Aorta (tissue), 5 donors: ENCODE measurements at regions not wholly inside any gene's neighbourhood (a gene's known extent, or its start where the extent isn't known, plus 50 kb on each side); places are given as distances from the start of the nearest gene placed in this dataset.

ENCODE experiments used
- ATAC-seq: fragments of 200-7000 bp; cut with Tn5 transposase; one replicate; pipeline ENCODE4 v1.9.1; 2022; ENCODE audit warnings: moderate library complexity; ENCODE audit not compliant: low FRiP score
- DNase-seq, 2 donors: peaks; one replicate each; pipeline ENCODE4 v3.0.0-alpha.2; 2020
- H3K27ac ChIP-seq, 2 donors: one replicate each; pipeline ENCODE4 v1.5.1; 2013; ENCODE audit warnings: low read length in 2 of 2, mild to moderate bottlenecking in 2 of 2, moderate library complexity in 2 of 2, control low read depth in 1 of 2, inconsistent platforms in 1 of 2, low read depth in 1 of 2
- H3K27me3 ChIP-seq, 2 donors: one replicate each; pipeline ENCODE4 v1.6.1; 2013; ENCODE audit warnings: control low read depth in 1 of 2, low read length in 1 of 2, mild to moderate bottlenecking in 1 of 2, moderate library complexity in 1 of 2; ENCODE audit not compliant: insufficient read depth in 2 of 2, control insufficient read depth in 1 of 2
- H3K36me3 ChIP-seq, 2 donors: one replicate each; pipeline ENCODE4 v1.6.1; 2013; ENCODE audit warnings: control low read depth in 1 of 2, low read length in 1 of 2, mild to moderate bottlenecking in 1 of 2; ENCODE audit not compliant: insufficient read depth in 2 of 2, control insufficient read depth in 1 of 2
- H3K4me1 ChIP-seq, 2 donors: one replicate each; pipeline ENCODE4 v1.6.1; 2013; ENCODE audit warnings: low read length in 2 of 2, control low read depth in 1 of 2, mild to moderate bottlenecking in 1 of 2, moderate library complexity in 1 of 2; ENCODE audit not compliant: insufficient read depth in 2 of 2, control insufficient read depth in 1 of 2
- H3K4me3 ChIP-seq, 2 donors: one replicate each; pipeline ENCODE4 v1.5.1; 2013; ENCODE audit warnings: low read length in 2 of 2, control low read depth in 1 of 2, mild to moderate bottlenecking in 1 of 2
- H3K9me3 ChIP-seq: one replicate; pipeline ENCODE4 v1.6.1; 2013; ENCODE audit warnings: mild to moderate bottlenecking, low read length; ENCODE audit not compliant: control insufficient read depth
- WGBS, 2 donors: extraction: QIAGEN DNeasy Blood & Tissue Kit; methylation state at CpG; one replicate each; pipeline ENCODE4 v1.1.7; 2013; 5-methylcytosine and 5-hydroxymethylcytosine counted together
- intact Hi-C, 2 donors: fragments of 100-400 bp; cut with DNase I; formaldehyde crosslinking; loops; one replicate each; pipeline versions ENCODE4 v1.14.2 to v1.15.0; 2022
- donor health status: healthy with polysubstance abuse.
- donor health status: Bipolar disorder and iron deficiency.
- donor health status: DM: no; HTN: no; CAD: no.
- donor health status: DM: no; HTN: no; CAD: no.
- donor health status: DM: yes; HTN: yes; CAD: no.

GRCh38 chr20:57806476-57806875 lies 96.7 kb upstream of the PMEPA1 start:
- H3K27ac ChIP-seq: no peak overlapping the region
- H3K36me3 ChIP-seq: no peaks in the 10 kb centered on the region
- WGBS, 2 donors: 97% methylated on average over 6 of the region's 6 CpGs
- DNase-seq: peak in 1 of 2 donors; percentile 51
- H3K4me3 ChIP-seq: no peak overlapping the region
- H3K4me1 ChIP-seq: no peaks in the 10 kb centered on the region
- no peak for ATAC-seq
- no peaks in the 10 kb centered on the region for H3K27me3 ChIP-seq
- H3K9me3 ChIP-seq: no peaks in the 10 kb centered on the region
- intact Hi-C loops: no loop called here

DNA sequence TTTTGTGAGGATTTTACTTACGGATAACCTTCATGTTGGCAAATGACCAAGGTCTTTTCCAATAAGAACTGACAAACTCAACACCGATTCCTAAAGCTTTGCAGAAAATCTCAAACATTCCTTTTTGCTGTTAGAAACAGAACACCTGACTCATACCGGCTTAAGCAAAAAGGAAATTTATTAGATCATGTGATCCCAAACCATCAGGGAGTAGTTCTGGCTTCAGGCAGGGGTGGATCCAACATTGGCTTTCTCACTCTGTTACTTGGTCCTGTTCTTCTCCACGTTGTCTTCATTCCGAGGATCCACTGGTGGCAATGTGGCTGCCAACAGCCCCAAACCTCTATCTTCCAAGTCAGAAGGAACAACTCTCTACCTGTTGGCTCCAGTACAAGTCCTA lies 95.9 kb upstream of the PMEPA1 start:
- intact Hi-C loops: no loop called here
- 92 to 94% methylated on average over 5 of the region's 5 CpGs for WGBS, 2 donors
- ATAC-seq: no peak

GRCh38 chr20:57804470-57805250 lies 94.8 kb upstream of the PMEPA1 start:
- Histone ChIP-seq H3K27me3 (no peaks in the 10 kb centered on the region), H3K4me3 (no peak overlapping the region), H3K4me1 (no peaks in the 10 kb centered on the region), H3K9me3 (no peaks in the 10 kb centered on the region), H3K36me3 (no peaks in the 10 kb centered on the region), H3K27ac (no peak overlapping the region)
- WGBS, 2 donors: 86 to 88% methylated on average over 14 of the region's 14 CpGs
- intact Hi-C loops: no loop called here
- DNase-seq: peak in 1 of 2 donors; percentile 52
- ATAC-seq: no peak

More for the DNA sequence above, 95.9 kb upstream of the PMEPA1 start:
- H3K27ac ChIP-seq: no peak overlapping the region
- H3K36me3 ChIP-seq: no peaks in the 10 kb centered on the region
- no peaks in the 10 kb centered on the region for H3K4me1 ChIP-seq
- no peak for DNase-seq
- no peak overlapping the region for H3K4me3 ChIP-seq
- H3K9me3 ChIP-seq: no peaks in the 10 kb centered on the region
- no peaks in the 10 kb centered on the region for H3K27me3 ChIP-seq

- Histone ChIP-seq H3K9me3 (no peaks in the 10 kb centered on the region), H3K36me3 (no peaks in the 10 kb centered on the region), H3K27me3 (no peaks in the 10 kb centered on the region), H3K4me3 (no peak overlapping the region), H3K27ac (no peak overlapping the region), H3K4me1 (no peaks in the 10 kb centered on the region)
- DNase-seq (peak in 1 of 2 donors; percentile 59), ATAC-seq (no peak)
- WGBS, 2 donors: 92 to 96% methylated on average over 10 of the region's 10 CpGs
- intact Hi-C loops: no loop called here
Measured at GRCh38 chr20:57803508-57804005, 93.7 kb upstream of the PMEPA1 start.

DNA sequence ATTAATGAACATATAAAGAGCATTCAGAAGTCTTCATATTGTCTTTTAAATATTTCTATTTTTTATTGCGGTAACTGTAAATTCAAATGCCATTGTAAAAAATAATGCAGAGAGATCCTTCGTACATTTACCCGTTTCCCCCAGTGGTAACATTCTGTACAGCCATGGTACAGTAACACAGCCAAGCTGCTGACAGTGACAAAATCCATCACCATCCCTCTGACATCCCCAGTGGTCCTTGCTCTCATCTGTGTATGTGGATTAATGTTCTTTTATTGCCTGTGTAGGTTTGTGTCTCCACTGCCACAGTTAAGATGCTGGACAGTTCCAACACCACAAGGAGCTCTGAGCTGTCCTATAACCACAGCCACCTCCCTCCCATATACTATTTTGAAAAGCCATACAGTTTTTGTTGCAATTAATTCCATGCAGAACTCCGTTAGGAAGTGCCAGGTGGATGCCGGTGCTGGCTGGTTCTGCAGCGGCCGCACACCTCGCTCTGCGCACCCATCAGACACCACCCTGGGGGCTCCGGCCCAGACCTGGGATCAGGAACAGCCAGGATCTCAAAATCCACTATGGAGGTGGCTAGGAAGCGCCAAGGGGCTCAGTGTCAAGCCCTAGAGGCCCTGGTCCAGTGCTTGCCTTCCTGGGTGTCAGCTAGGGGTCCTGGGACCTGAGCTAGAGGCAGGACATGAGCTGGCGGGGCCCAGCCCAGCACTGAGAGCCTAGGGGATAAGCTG lies 93.1 kb upstream of the PMEPA1 start:
- H3K9me3 ChIP-seq: no peaks in the 10 kb centered on the region
- H3K4me1 ChIP-seq: no peaks in the 10 kb centered on the region
- H3K4me3 ChIP-seq: no peak overlapping the region
- no peaks in the 10 kb centered on the region for H3K36me3 ChIP-seq
- 88 to 90% methylated on average over 12 of the region's 12 CpGs for WGBS, 2 donors
- peak in 1 of 2 donors; percentile 51 for DNase-seq
- H3K27ac ChIP-seq: no peak overlapping the region
- intact Hi-C loops: no loop called here
- ATAC-seq: no peak
- H3K27me3 ChIP-seq: no peaks in the 10 kb centered on the region

GRCh38 chr20:57801581-57801980 lies 91.8 kb upstream of the PMEPA1 start:
- ATAC-seq: no peak
- WGBS, 2 donors: 78 to 79% methylated on average over 5 of the region's 5 CpGs
- intact Hi-C loops: no loop called here

GRCh38 chr20:57800791-57801430 lies 91.1 kb upstream of the PMEPA1 start:
- ATAC-seq (no peak), DNase-seq (peak in 1 of 2 donors; percentile 44)
- H3K9me3 ChIP-seq: no peaks in the 10 kb centered on the region
- intact Hi-C loops: no loop called here
- no peak overlapping the region for H3K4me3 ChIP-seq
- WGBS, 2 donors: 92 to 94% methylated on average over 17 of the region's 17 CpGs
- no peak overlapping the region for H3K27ac ChIP-seq
- no peaks in the 10 kb centered on the region for H3K36me3 ChIP-seq
- no peaks in the 10 kb centered on the region for H3K27me3 ChIP-seq
- H3K4me1 ChIP-seq: no peaks in the 10 kb centered on the region

More at GRCh38 chr20:57801581-57801980, 91.8 kb upstream of the PMEPA1 start:
- DNase-seq: peak in 1 of 2 donors; percentile 53
- Histone ChIP-seq H3K36me3 (no peaks in the 10 kb centered on the region), H3K9me3 (no peaks in the 10 kb centered on the region), H3K4me1 (no peaks in the 10 kb centered on the region), H3K27ac (no peak overlapping the region), H3K27me3 (no peaks in the 10 kb centered on the region), H3K4me3 (no peak overlapping the region)

- no peaks in the 10 kb centered on the region for H3K4me1 ChIP-seq
- WGBS, 2 donors: 94 to 100% methylated on average over 1 of the region's 1 CpG
- ATAC-seq: no peak
- H3K4me3 ChIP-seq: no peak overlapping the region
- H3K9me3 ChIP-seq: no peaks in the 10 kb centered on the region
- DNase-seq: peak in 1 of 2 donors; percentile 16
- intact Hi-C loops: no loop called here
- no peaks in the 10 kb centered on the region for H3K27me3 ChIP-seq
- no peak overlapping the region for H3K27ac ChIP-seq
- H3K36me3 ChIP-seq: no peaks in the 10 kb centered on the region
Measured at GRCh38 chr20:57797401-57797800, 87.6 kb upstream of the PMEPA1 start.
